AG09319 (cell line): ENCODE measurements at regions not wholly inside any gene's neighbourhood (a gene's known extent, or its start where the extent isn't known, plus 50 kb on each side); places are given as distances from the start of the nearest gene placed in this dataset.
"Not testable (repeated sequence)": the region's sequence is repeated elsewhere in the genome, so short reads cannot be mapped to it uniquely, and the experiment has no call there.

Experiments used
- DNase-seq: peaks from one replicate; pipeline ENCODE4 v3.0.0-alpha.2; 2010; ENCODE audit warnings: low read depth; ENCODE audit errors: extremely low read depth
- CTCF ChIP-seq: IDR thresholded peaks from 2 replicates; pipeline ENCODE4 v1.5.1; 2011; ENCODE audit warnings: low read depth, mild to moderate bottlenecking, inconsistent platforms, low read length, moderate library complexity

- TF ChIP-seq CTCF, result no peak
- no peak for DNase-seq
Measured at GRCh38 chr5:116736671-116737070, 162.0 kb upstream of the SEMA6A start.

DNA sequence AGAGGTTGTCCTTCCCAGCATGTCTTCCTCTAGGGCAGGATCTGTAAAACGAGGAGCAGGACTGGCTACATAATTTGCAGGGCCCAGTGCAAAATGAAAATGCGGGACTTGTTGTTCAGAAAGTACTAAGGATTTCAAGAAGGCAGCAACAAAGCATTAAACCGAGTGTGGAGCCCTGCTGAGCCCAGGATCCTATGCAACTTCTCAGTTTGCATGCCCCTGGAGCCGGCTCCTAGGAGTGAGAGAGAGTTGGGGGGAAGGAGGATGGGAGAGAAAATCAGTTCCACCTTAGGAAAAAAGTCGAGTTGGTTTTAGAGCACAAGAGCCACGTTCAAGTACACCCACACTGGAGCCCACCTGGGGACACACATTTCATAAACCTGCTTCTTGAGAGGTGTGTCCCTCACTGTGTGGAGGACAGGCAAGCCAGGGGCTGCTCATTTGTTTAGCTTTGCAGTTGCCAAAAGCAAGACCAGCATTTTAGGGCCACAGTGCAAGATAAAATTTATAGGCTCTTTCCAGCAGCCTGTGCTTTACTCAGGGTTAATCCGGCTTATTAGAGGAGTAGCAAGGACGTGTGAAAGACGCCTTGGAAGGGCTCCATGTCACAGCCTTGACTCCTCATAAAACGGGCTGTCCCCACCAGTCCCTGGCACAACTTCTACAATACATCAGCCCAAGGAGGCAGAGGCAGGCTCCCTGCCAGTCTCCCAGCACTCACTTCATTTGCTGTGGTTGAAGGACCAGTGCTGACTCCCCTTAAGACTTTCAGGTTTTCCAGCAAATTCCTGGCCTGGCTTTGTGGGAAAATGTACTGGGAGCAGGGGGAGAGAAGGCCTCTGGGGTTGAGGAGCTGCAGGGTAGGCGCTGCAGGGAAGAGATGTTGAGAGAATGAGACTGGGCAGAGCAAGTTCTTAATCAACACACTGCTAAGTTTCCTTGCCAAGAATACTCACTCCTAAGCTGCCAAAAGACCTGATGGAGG is 159.7 kb upstream of the SEMA6A start:
- TF ChIP-seq CTCF, result no peak
- DNase-seq, result no peak

DNA sequence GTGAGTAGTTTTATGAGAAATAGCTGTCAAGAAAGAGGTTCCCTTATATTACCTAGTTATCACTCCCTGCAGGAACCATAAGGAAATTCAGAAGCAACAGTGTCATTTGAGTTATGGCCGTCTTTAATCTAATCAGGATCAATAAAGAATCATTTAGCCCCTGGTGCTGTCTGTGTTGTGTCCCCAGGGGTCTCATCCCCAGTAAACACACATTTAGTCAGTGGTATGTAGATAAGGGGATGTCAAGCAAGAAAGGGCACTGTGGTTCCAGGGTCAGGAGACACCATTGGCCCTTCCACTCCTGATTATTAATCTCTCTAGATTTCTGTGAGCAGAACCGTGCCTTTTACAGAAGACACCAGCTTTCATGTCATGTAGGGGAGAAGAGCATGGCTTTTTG is 158.0 kb upstream of the SEMA6A start:
- no peak for TF ChIP-seq CTCF
- no peak for DNase-seq

DNA sequence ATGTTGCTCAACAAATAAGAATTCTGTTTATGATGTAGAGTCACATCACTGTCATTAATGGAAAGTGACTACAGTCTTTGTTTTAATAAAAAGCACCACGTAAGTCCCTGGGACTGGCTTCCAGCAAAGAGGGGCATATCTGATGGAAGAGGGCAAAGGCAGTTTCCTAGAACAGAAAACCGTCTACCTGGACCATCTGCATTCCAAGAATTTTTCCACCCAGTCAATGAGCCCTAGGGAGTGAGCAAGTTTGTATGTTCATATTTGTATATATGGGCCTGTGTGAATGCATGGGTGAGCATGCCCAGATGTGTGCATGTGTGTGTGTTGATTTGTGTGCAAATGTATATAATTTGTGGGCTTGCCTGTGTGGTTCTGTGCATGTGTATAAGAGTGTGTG is 156.8 kb upstream of the SEMA6A start:
- TF ChIP-seq CTCF, result no peak
- DNase-seq, result no peak

GRCh38 chr5:116730706-116731105 is 156.1 kb upstream of the SEMA6A start:
- no peak for TF ChIP-seq CTCF
- no peak for DNase-seq

DNA sequence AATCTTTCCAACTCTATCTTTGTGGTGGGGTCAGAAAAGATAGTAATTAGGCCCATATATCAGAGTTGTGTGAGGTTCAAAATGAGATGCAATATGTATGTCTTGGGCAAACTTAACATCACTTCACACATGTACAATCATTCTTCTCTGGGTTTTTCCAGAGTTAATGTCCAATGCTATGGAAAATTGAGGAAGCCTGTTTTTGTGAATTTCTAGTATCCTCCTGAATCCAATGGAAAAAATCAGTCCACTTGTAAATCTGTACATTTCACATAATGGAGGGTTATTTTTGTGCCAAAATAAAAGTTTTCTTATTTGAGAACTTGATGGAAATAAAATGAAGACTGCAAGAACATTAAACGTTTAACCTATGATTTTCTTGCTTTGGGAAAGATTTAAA is 155.6 kb upstream of the SEMA6A start:
- no peak for DNase-seq
- TF ChIP-seq CTCF, result no peak

- DNase-seq, result no peak
- no peak for TF ChIP-seq CTCF
Measured at GRCh38 chr5:116727248-116727647, 152.6 kb upstream of the SEMA6A start.

GRCh38 chr5:116726180-116726579 is 151.6 kb upstream of the SEMA6A start:
- not testable (repeated sequence) for DNase-seq
